Activated CD8-positive, alpha-beta memory T cell treated with anti-CD3 and anti-CD28 coated beads, Interleukin-2, amount 10 ng/mL, durations not matched to agents 7 days and 5 days (primary cell): ENCODE measurements at regions not wholly inside any gene's neighbourhood (a gene's known extent, or its start where the extent isn't known, plus 50 kb on each side); places are given as distances from the start of the nearest gene placed in this dataset.

Experiments
- ATAC-seq: fragments of 150-1000 bp; cut with Tn5 transposase; one replicate; pipeline ENCODE4 v1.10.0; 2021; ENCODE audit warnings: moderate library complexity
- CTCF ChIA-PET: fragments of 350-600 bp; sonication (Branson Sonifier 250); formaldehyde crosslinking; loops from one replicate; lab custom pipeline; 2021; ENCODE audit warnings: antibody characterized with exemption; lab: Charles Lee
- DNase-seq: peaks from one replicate; pipeline ENCODE4 v3.0.0-alpha.2; 2020
- H3K27ac Mint-ChIP-seq: one replicate; pipeline ENCODE4 v1.8.0; 2021; ENCODE audit warnings: mild to moderate bottlenecking, mixed read lengths
- H3K27me3 Mint-ChIP-seq: one replicate; pipeline ENCODE4 v1.8.0; 2021; ENCODE audit warnings: mixed read lengths
- H3K36me3 Mint-ChIP-seq: one replicate; pipeline ENCODE4 v1.8.0; 2021; ENCODE audit warnings: mild to moderate bottlenecking, mixed read lengths
- H3K4me1 Mint-ChIP-seq: one replicate; pipeline ENCODE4 v1.8.0; 2021; ENCODE audit warnings: mixed read lengths
- H3K4me3 Mint-ChIP-seq: one replicate; pipeline ENCODE4 v1.8.0; 2021; ENCODE audit warnings: mild to moderate bottlenecking, moderate library complexity, mixed read lengths
- H3K9me3 Mint-ChIP-seq: one replicate; pipeline ENCODE4 v1.8.0; 2022; ENCODE audit warnings: low read depth, mixed read lengths

DNA sequence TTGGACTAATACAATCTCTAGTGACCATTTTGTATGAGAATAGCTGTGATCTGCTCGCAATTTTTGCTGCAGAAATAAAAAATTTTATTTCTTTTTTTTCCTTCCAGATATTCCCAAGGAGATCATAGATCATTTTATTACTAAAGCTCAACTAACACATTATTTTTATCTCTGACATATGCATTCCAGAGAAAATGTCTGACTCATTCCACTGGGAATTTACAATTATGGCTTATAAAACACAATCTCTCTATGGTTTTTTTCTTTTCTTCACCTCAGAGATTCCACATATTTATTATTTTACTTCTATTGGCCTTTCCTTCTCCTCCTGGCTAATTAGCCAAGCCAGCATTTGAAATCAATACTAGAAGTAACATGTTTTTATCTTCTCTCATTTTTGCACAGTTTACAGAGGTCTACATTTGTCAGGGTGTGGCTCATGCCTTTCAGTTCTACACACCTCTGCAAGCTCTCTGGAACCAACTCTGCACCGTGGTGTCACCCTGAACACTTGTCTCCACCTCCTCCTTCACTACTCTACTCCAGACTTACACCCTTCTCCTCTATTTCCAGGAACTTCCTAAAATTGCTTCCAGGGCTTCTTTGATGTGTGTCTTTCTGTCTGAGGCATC lies 59.8 kb upstream of the GPM6A start:
- CTCF ChIA-PET: no interaction called here
- H3K4me3 Mint-ChIP-seq: no peak overlapping the region
- no peaks in the 10 kb centered on the region for H3K36me3 Mint-ChIP-seq
- H3K27me3 Mint-ChIP-seq: no peaks in the 10 kb centered on the region
- H3K27ac Mint-ChIP-seq: no peak overlapping the region
- no peak for ATAC-seq
- H3K4me1 Mint-ChIP-seq: no peaks in the 10 kb centered on the region
- peaks cover 8% of the 10 kb centered on the region for H3K9me3 Mint-ChIP-seq
- no peak for DNase-seq

DNA sequence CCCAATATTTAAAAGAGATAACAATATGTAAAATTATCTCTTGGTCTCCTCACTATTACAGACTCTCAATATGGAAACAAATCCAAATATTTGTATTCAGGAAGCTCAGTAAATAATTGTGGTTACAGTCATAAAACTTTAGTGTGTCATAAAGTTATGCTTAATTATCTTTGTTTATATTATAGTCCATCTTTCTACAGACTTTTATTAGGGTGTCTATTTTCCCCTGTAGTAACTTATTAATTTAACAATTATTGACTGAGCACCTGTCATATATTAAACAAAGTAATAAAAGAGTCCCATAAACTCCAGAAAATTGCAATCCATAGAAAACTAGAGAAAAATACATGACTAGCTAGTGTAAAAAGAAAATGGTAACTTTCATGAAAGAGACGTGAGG lies 61.6 kb upstream of the GPM6A start:
- H3K27ac Mint-ChIP-seq: no peak overlapping the region
- no peaks in the 10 kb centered on the region for H3K36me3 Mint-ChIP-seq
- H3K4me1 Mint-ChIP-seq: no peaks in the 10 kb centered on the region
- H3K9me3 Mint-ChIP-seq: peaks cover 3% of the 10 kb centered on the region
- DNase-seq: no peak
- CTCF ChIA-PET: no interaction called here
- H3K4me3 Mint-ChIP-seq: no peak overlapping the region
- ATAC-seq: no peak
- no peaks in the 10 kb centered on the region for H3K27me3 Mint-ChIP-seq

DNA sequence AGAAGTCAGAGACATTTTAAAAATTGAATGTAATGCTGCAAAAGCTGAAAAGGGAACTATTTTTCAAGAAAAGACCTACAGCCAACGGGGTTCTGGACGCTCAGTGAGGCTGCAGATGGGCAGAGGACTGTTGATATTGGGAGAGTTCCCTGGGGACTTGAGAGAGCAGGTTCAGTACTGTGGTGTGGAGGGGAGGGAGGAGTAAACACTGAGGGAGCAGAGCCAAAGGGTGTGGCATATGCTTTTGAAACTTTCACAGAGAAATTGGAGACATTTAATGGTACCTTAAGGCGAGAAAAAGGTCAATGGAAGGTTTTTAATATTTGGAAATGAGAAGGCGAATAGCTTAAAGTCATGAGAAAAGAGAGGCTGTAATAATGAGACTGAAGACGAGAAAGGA lies 62.2 kb upstream of the GPM6A start:
- peaks cover 3% of the 10 kb centered on the region for H3K9me3 Mint-ChIP-seq
- ATAC-seq (no peak), DNase-seq (no peak)
- H3K4me3 Mint-ChIP-seq: no peak overlapping the region
- CTCF ChIA-PET: no interaction called here
- H3K27me3 Mint-ChIP-seq: no peaks in the 10 kb centered on the region
- no peak overlapping the region for H3K27ac Mint-ChIP-seq
- H3K36me3 Mint-ChIP-seq: no peaks in the 10 kb centered on the region
- H3K4me1 Mint-ChIP-seq: no peaks in the 10 kb centered on the region

DNA sequence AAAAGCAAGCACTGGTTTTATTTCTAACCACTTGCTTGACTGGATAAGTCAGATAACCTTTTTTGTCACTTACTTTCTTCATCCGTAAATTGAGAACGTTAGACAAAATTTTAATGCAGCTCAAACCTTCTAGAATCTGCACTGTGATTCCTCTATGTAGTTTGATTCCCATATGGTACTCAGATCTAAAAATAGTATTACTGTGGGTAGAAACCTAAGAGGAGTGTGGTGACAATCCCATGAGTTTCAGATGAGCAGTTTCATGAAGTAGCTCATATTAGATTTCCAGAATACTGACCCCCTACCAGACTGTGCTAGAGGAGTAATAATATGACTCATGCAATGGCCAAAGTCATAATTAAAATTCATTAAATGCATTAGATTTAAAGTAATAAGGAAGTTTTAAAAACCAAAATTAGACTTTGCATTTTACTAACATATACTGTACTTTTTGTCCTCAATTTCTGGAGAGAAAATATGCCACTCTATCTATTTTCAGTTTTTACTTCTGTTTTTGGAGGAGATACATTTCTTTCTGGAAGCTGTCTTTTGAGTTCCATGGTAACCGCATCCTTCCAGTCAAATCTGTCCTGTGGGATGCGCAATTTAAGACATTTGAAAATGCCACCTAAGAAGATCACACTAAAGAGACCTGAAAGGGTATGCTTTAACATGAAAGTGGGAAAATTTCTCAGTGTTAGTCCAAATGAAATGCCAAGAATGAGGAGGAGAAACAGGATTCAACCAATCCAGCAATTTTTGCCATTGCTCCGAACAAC lies 64.1 kb upstream of the GPM6A start:
- no peaks in the 10 kb centered on the region for H3K36me3 Mint-ChIP-seq
- H3K4me3 Mint-ChIP-seq: no peak overlapping the region
- H3K27me3 Mint-ChIP-seq: no peaks in the 10 kb centered on the region
- H3K9me3 Mint-ChIP-seq: peaks cover 3% of the 10 kb centered on the region
- DNase-seq (no peak), ATAC-seq (no peak)
- CTCF ChIA-PET: interaction anchor here (0.6 kb wide), 1 partner anchor 13 kb away, joined by 3 read pairs; no protein-coding TSS in a partner anchor
- H3K27ac Mint-ChIP-seq: no peak overlapping the region
- H3K4me1 Mint-ChIP-seq: no peaks in the 10 kb centered on the region

DNA sequence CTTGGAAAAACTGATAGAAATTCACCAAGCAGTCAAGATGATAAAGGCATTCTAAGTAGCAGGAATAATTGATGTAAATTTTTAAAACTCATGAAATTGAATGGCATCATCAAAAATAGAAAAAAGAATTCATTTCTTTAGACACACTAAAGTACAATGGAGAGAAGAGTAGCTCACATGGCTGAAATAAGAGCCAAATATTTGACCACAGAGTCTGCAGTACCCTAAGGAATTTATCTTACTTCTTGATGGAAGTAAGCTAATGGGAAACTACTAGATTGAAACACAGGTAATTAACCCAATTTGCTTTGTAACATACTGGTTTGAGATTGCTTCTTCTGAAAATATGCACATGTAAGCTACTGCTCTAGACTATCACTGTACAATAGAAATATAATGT lies 70.8 kb upstream of the GPM6A start:
- no peak for ATAC-seq
- Mint-ChIP-seq H3K9me3 (no peaks in the 10 kb centered on the region), H3K4me3 (no peak overlapping the region), H3K36me3 (no peaks in the 10 kb centered on the region), H3K4me1 (no peaks in the 10 kb centered on the region), H3K27ac (no peak overlapping the region), H3K27me3 (no peaks in the 10 kb centered on the region)
- CTCF ChIA-PET: interaction anchor here (0.5 kb wide), 1 partner anchor 621 kb away, joined by 3 read pairs; no protein-coding TSS in a partner anchor
- DNase-seq: no peak

DNA sequence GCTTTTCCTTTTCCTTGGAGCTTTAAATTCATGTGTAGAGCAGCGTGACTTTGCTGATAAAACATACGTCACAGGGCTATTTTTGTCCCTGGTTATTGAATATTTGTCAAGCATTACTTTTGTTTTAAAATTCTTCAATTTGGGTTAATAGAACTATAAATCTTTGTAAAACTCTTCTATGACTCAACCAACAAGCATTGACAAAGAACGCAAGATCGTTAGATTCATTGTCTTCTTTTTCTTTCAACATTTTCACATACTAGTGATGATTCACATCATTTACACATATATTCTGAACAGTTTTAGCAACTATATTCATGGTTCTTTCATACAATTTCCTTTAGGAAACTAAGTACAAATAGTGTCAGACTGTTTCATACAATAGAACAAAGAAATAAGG lies 72.0 kb upstream of the GPM6A start:
- Mint-ChIP-seq H3K4me1 (no peaks in the 10 kb centered on the region), H3K9me3 (no peaks in the 10 kb centered on the region), H3K27me3 (no peaks in the 10 kb centered on the region), H3K27ac (no peak overlapping the region), H3K36me3 (no peaks in the 10 kb centered on the region), H3K4me3 (no peak overlapping the region)
- CTCF ChIA-PET: no interaction called here
- ATAC-seq (no peak), DNase-seq (no peak)

DNA sequence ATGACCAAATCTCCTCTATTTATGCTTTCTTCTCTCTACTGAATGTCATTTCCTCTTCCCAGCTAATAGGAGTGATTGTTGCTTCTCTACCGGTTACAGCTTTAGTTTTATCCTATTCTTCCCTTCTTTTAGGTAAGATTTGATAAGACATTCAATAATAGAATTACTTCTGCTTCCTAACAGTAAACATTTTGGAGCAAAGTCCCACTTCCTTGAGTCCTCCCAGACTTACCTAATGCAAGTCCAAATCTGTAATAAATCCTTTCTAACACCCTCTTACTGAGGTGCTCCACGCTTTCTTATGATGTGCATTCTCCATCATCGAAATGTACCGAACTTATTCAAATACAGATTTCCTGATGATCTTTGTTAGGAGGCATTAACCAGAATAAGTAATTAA lies 79.2 kb upstream of the GPM6A start:
- ATAC-seq (no peak), DNase-seq (no peak)
- no peaks in the 10 kb centered on the region for H3K4me1 Mint-ChIP-seq
- no peak overlapping the region for H3K4me3 Mint-ChIP-seq
- H3K27me3 Mint-ChIP-seq: no peaks in the 10 kb centered on the region
- H3K9me3 Mint-ChIP-seq: no peaks in the 10 kb centered on the region
- H3K27ac Mint-ChIP-seq: no peak overlapping the region
- H3K36me3 Mint-ChIP-seq: no peaks in the 10 kb centered on the region
- CTCF ChIA-PET: no interaction called here

DNA sequence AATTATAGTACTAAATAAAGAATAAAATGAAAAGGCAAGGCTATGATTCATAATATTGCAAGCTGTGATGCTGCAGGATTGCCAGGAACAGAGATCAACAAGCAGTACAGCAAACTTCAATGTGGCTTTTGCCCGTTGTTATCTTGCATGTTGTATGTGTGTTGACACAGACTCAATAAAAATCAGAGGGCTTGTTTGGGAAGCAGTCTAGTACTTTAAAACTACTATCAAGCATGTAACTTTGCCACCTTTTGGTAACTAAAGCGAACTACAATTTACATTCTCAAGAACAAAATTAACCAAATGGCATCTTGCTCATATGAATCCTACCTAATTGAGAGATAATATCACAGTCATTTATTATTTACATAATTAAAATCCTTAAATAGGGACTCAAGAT lies 79.8 kb upstream of the GPM6A start:
- Mint-ChIP-seq H3K9me3 (no peaks in the 10 kb centered on the region), H3K36me3 (no peaks in the 10 kb centered on the region), H3K4me1 (no peaks in the 10 kb centered on the region), H3K4me3 (no peak overlapping the region), H3K27ac (no peak overlapping the region), H3K27me3 (no peaks in the 10 kb centered on the region)
- ATAC-seq: no peak
- CTCF ChIA-PET: no interaction called here
- no peak for DNase-seq

DNA sequence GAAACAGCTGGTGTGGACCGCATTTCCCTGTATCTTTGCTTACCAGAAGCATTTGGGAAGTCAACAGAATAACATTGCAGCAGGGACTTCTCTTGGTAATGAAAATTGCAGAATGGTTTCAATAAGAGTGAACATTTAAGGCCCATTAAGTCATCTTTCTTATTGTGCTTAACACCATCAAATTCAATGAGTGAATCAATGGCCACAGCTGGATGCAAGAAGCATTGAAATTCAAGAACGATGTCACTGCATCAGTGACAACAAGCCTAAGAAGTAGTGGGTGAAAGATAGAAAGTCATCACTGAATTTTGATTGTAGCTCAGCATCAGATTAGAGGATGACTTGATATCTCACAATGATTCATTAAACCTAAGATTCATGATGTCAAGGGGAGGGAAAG lies 93.9 kb upstream of the GPM6A start:
- Mint-ChIP-seq H3K27me3 (no peaks in the 10 kb centered on the region), H3K36me3 (no peaks in the 10 kb centered on the region), H3K4me3 (no peak overlapping the region), H3K4me1 (no peaks in the 10 kb centered on the region), H3K9me3 (no peaks in the 10 kb centered on the region), H3K27ac (no peak overlapping the region)
- ATAC-seq: no peak
- DNase-seq: no peak
- CTCF ChIA-PET: no interaction called here

DNA sequence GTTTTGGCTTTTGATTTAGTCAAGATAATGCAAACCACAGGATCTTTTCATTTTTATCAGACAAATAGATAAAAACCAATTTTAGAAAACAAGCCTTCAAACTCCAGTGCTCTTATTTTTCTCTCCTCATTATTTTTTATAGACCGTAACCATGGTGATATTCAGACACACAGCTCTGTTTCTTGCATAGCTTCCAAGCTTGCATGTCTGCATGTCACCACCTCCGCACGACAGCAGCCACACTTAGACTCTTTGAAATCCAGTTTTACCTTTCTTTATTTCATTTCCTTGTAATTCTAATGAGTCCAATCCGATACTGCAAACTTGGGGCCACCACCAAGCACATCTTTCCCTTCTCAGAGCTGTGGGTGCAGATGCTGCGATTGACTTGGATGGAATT lies 94.3 kb upstream of the GPM6A start:
- no peaks in the 10 kb centered on the region for H3K36me3 Mint-ChIP-seq
- H3K9me3 Mint-ChIP-seq: no peaks in the 10 kb centered on the region
- no peak for ATAC-seq
- H3K27ac Mint-ChIP-seq: no peak overlapping the region
- CTCF ChIA-PET: no interaction called here
- H3K4me1 Mint-ChIP-seq: no peaks in the 10 kb centered on the region
- H3K4me3 Mint-ChIP-seq: no peak overlapping the region
- DNase-seq: no peak
- H3K27me3 Mint-ChIP-seq: no peaks in the 10 kb centered on the region

DNA sequence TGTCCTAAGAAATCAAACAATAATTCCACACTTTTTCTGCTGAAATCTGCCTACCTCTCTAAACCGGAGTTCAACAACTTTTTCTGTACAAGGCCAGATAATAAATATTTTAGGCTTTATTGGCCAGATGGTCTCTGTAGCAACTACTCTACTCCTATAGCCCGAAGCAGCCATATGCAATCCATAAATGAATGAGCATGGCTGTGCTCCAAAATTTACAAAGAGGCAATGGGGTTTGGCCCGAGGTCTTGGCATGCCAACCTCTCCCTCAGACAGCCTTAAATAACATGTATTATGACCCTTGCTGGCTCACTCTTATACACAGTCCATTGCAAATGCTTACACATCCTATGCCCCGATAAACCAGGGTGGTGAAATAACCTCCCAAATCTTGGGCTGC lies 98.6 kb upstream of the GPM6A start:
- H3K27me3 Mint-ChIP-seq: no peaks in the 10 kb centered on the region
- H3K9me3 Mint-ChIP-seq: no peaks in the 10 kb centered on the region
- no peak overlapping the region for H3K27ac Mint-ChIP-seq
- DNase-seq (no peak), ATAC-seq (no peak)
- CTCF ChIA-PET: no interaction called here
- H3K4me3 Mint-ChIP-seq: no peak overlapping the region
- H3K36me3 Mint-ChIP-seq: no peaks in the 10 kb centered on the region
- H3K4me1 Mint-ChIP-seq: no peaks in the 10 kb centered on the region

DNA sequence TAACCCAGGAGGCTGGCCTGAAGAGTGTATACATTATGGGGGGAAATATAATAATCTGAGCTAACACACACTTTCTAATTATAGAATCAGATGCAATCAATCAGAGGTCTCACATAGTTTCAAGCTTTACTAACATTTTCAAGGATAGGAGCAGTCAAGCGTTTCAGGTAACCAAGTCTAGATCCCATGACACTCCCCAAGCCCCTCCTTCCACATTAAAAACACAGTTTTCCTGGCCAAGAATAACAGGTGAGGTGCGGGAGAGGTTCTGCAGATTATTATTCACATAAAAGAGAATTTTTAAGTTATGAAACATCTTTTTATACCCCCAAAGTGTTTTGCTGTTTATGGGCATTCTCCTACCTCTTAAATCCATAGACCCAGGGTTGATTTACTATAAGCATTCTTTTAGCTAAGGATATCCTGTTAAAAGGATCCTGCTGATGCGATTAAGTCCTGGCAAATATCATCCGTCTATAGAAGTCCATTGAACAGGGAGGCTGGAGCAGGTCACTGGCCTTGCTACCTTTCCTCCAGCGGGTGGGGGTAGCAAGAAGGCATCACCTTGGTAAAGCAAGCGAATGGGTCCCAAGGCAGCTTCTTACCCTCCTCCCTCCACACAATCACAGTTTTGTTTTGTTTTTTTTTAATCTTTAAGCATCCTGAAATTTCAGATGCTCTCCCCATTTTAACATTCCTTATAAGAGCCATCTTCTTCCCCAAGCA lies 104.7 kb upstream of the GPM6A start:
- H3K9me3 Mint-ChIP-seq: no peaks in the 10 kb centered on the region
- H3K27me3 Mint-ChIP-seq: no peaks in the 10 kb centered on the region
- no peak overlapping the region for H3K27ac Mint-ChIP-seq
- DNase-seq: no peak
- CTCF ChIA-PET: no interaction called here
- no peak for ATAC-seq
- no peak overlapping the region for H3K4me3 Mint-ChIP-seq
- no peaks in the 10 kb centered on the region for H3K36me3 Mint-ChIP-seq
- H3K4me1 Mint-ChIP-seq: no peaks in the 10 kb centered on the region

DNA sequence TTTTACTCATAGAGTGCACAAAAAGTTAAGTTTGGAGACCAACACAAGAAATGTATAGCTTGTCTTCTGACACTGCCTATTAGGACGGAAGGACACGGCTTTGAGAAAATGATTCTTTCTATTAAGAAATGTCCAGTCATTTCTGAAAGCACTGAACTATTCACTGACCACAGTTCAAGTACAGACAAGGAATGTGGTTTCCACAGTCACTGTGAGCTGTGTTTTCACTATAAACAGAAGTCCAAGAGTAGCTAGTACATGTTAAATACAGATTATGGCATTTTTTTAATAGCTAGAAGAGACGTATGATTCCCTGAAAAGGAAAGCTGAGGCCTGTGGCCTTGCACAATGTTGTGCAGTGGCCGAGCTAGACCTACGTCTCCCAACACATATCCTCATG lies 115.1 kb upstream of the GPM6A start:
- H3K9me3 Mint-ChIP-seq: no peaks in the 10 kb centered on the region
- no peak overlapping the region for H3K4me3 Mint-ChIP-seq
- no peak overlapping the region for H3K27ac Mint-ChIP-seq
- no peaks in the 10 kb centered on the region for H3K4me1 Mint-ChIP-seq
- H3K27me3 Mint-ChIP-seq: no peaks in the 10 kb centered on the region
- no peaks in the 10 kb centered on the region for H3K36me3 Mint-ChIP-seq
- no peak for DNase-seq
- CTCF ChIA-PET: no interaction called here
- ATAC-seq: no peak

DNA sequence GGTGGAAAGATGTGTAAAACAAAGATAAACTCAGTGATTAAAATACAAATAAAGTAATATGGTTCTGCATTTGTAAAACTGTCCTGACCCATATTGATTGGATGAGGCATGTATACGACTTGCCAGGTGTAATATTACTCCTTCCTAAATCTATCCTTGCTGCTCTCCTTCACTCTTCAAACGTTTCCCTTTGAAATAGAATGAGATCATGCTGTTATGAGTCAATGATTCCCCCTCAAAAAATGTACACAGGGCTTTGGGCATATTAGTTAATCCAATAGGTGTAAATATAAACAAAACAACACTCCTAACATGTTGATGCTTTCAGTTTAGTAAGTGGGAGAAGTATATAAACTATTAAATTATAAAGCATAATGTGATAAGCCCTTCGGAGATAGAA lies 117.4 kb upstream of the GPM6A start:
- no peaks in the 10 kb centered on the region for H3K4me1 Mint-ChIP-seq

More for the DNA sequence above, 117.4 kb upstream of the GPM6A start:
- no peak for ATAC-seq
- Mint-ChIP-seq H3K27ac (no peak overlapping the region), H3K36me3 (no peaks in the 10 kb centered on the region), H3K4me3 (no peak overlapping the region), H3K27me3 (no peaks in the 10 kb centered on the region), H3K9me3 (no peaks in the 10 kb centered on the region)
- CTCF ChIA-PET: no interaction called here
- DNase-seq: no peak
